OCI-LY1 (cell line): ENCODE measurements at regions not wholly inside any gene's neighbourhood (a gene's known extent, or its start where the extent isn't known, plus 50 kb on each side); places are given as distances from the start of the nearest gene placed in this dataset.

Experiments
- CTCF ChIP-seq: fragments of 200-600 bp; sonication (generic), shearing (Covaris generic); IDR thresholded peaks from 2 replicates; pipeline ENCODE4 v1.5.1; 2017; ENCODE audit warnings: mild to moderate bottlenecking, antibody characterized with exemption, low read length, moderate library complexity, mixed read lengths
- EZH2 ChIP-seq: fragments of 200-600 bp; sonication (generic), shearing (Covaris generic); IDR thresholded peaks from 2 replicates; pipeline ENCODE4 v1.8.0; 2017; ENCODE audit warnings: borderline replicate concordance, mixed run types, mild to moderate bottlenecking, antibody characterized with exemption, low read length, moderate library complexity, mixed read lengths

- no peak for TF ChIP-seq EZH2
- peak; percentile 78 for TF ChIP-seq CTCF
These were observed 58.1 kb upstream of the PCED1B start for GRCh38 chr12:47021298-47021697.
